B cell (primary cell): ENCODE measurements at regions not wholly inside any gene's neighbourhood (a gene's known extent, or its start where the extent isn't known, plus 50 kb on each side); places are given as distances from the start of the nearest gene placed in this dataset.

ENCODE experiments used
- ATAC-seq: fragments of 200-7000 bp; cut with Tn5 transposase; one replicate; pipeline ENCODE4 v1.10.0; 2021; ENCODE audit warnings: low read depth, mild to moderate bottlenecking, moderate number of reproducible peaks, moderate library complexity
- CTCF ChIA-PET: fragments of 350-600 bp; sonication (Branson Sonifier 250); formaldehyde crosslinking; loops from one replicate; lab custom pipeline; 2021; ENCODE audit warnings: antibody characterized with exemption, inconsistent platforms; lab: Charles Lee
- POLR2A ChIA-PET: fragments of 350-600 bp; sonication (Branson Sonifier 250); formaldehyde crosslinking; loops from one replicate; lab custom pipeline; 2021; ENCODE audit warnings: antibody characterized with exemption; lab: Charles Lee
- DNase-seq: peaks from one replicate; pipeline ENCODE4 v3.0.0; 2013
- H2AFZ ChIP-seq: 2 replicates; pipeline ENCODE4 v1.6.1; 2012; ENCODE audit warnings: mild to moderate bottlenecking, low read depth, low read length; ENCODE audit not compliant: insufficient read depth, poor library complexity, severe bottlenecking
- H3K27ac ChIP-seq, 2 donors: 1 replicate in 1 of 2; 2 replicates in 1 of 2; pipeline ENCODE4 v1.5.1; 2012 to 2013; ENCODE audit warnings: low read length in 2 of 2, mild to moderate bottlenecking in 2 of 2, moderate library complexity in 1 of 2
- H3K27me3 ChIP-seq, 4 experiments: fragments of 200-600 bp in 1 of 4; sonication (generic) in 1 of 4; replicated peaks in 1 of 4; 1 replicate in 2 of 4; 2 replicates in 2 of 4; pipeline versions ENCODE4 v1.6.1 to v1.7.0; 2013 to 2016; ENCODE audit warnings: low read length in 3 of 4, mild to moderate bottlenecking in 2 of 4, mixed read lengths in 1 of 4, moderate library complexity in 1 of 4; ENCODE audit not compliant: insufficient read depth in 4 of 4, control insufficient read depth in 3 of 4; ENCODE audit errors: control extremely low read depth in 1 of 4
- H3K36me3 ChIP-seq, 2 experiments: replicated peaks in 1 of 2; 1 replicate in 1 of 2; 2 replicates in 1 of 2; pipeline versions ENCODE4 v1.6.1 to v1.7.1; 2013; ENCODE audit warnings: low read length in 1 of 2; ENCODE audit not compliant: insufficient read depth in 2 of 2, control insufficient read depth in 1 of 2; ENCODE audit errors: control extremely low read depth in 1 of 2, extremely low read depth in 1 of 2
- H3K4me1 ChIP-seq, 2 donors: fragments of 200-600 bp in 1 of 2; sonication (generic) in 1 of 2; 1 replicate in 1 of 2; 2 replicates in 1 of 2; pipeline versions ENCODE4 v1.5.1 to v1.6.1; 2013 to 2017; ENCODE audit warnings: low read length in 2 of 2; ENCODE audit not compliant: control insufficient read depth in 2 of 2, insufficient read depth in 2 of 2
- H3K4me2 ChIP-seq: replicated peaks from 2 replicates; pipeline ENCODE3; 2012; ENCODE audit warnings: mild to moderate bottlenecking, low read depth, low read length; ENCODE audit not compliant: poor library complexity, severe bottlenecking
- H3K4me3 ChIP-seq, 5 experiments: fragments of 200-600 bp in 1 of 5; sonication (generic) in 1 of 5; 1 replicate in 3 of 5; 2 replicates in 2 of 5; pipeline versions ENCODE4 v1.5.1 to v1.7.0; 2011 to 2016; ENCODE audit warnings: low read length in 4 of 5, mild to moderate bottlenecking in 4 of 5, low read depth in 2 of 5, control low read depth in 1 of 5, moderate library complexity in 1 of 5; ENCODE audit not compliant: insufficient read depth in 1 of 5; ENCODE audit errors: control extremely low read depth in 1 of 5, extremely low read depth in 1 of 5
- H3K79me2 ChIP-seq: fragments of 200-600 bp; sonication (generic); one replicate; pipeline ENCODE4 v1.6.0; 2016; ENCODE audit warnings: low read length; ENCODE audit not compliant: control insufficient read depth, insufficient read depth
- H3K9ac ChIP-seq: fragments of 200-600 bp; sonication (generic); 2 replicates; pipeline ENCODE4 v1.6.1; 2017; ENCODE audit warnings: mild to moderate bottlenecking, low read length, moderate library complexity
- H3K9me3 ChIP-seq, 3 donors: one replicate each; pipeline versions ENCODE4 v1.6.1 to v1.7.1; 2013; ENCODE audit warnings: low read length in 2 of 3; ENCODE audit not compliant: control insufficient read depth in 2 of 3, insufficient read depth in 1 of 3; ENCODE audit errors: control extremely low read depth in 1 of 3
- H4K20me1 ChIP-seq: 2 replicates; pipeline ENCODE4 v1.6.0; 2012; ENCODE audit warnings: mild to moderate bottlenecking, low read length; ENCODE audit not compliant: insufficient read depth, control insufficient read depth, poor library complexity, severe bottlenecking
- H3K27ac Mint-ChIP-seq: one replicate; pipeline ENCODE4 v1.8.0; 2021; ENCODE audit warnings: mixed read lengths
- H3K27me3 Mint-ChIP-seq: one replicate; pipeline ENCODE4 v1.8.0; 2021; ENCODE audit warnings: mixed read lengths
- H3K4me1 Mint-ChIP-seq: one replicate; pipeline ENCODE4 v1.8.0; 2021; ENCODE audit warnings: mixed read lengths
- H3K4me3 Mint-ChIP-seq: one replicate; pipeline ENCODE4 v1.8.0; 2021; ENCODE audit warnings: mixed read lengths
- H3K9me3 Mint-ChIP-seq: one replicate; pipeline ENCODE4 v1.8.0; 2022; ENCODE audit warnings: mixed read lengths; ENCODE audit not compliant: insufficient read depth
- CTCF ChIP-seq: fragments of 200-600 bp; IDR thresholded peaks from one replicate; pipeline ENCODE4 v1.8.0; 2022; ENCODE audit warnings: antibody characterized with exemption, mild to moderate bottlenecking
- EZH2 ChIP-seq: IDR thresholded peaks from 2 replicates; pipeline ENCODE4 v1.6.1; 2012; ENCODE audit warnings: borderline replicate concordance, low read depth, mild to moderate bottlenecking, moderate library complexity, low read length; ENCODE audit not compliant: insufficient read depth, poor library complexity, severe bottlenecking
- WGBS: methylation state at CpG from one replicate; pipeline ENCODE4 v1.1.5; 2013; ENCODE audit warnings: missing lambda C conversion rate; ENCODE audit not compliant: insufficient coverage; 5-methylcytosine and 5-hydroxymethylcytosine counted together
- intact Hi-C: fragments of 100-400 bp; cut with micrococcal nuclease; formaldehyde crosslinking; loops from one replicate; pipeline ENCODE4 v1.10.0; 2022

- DNase-seq (no peak), ATAC-seq (no peak)
- Histone ChIP-seq H3K4me2 (no peak overlapping the region), H3K9me3 (no peaks in the 10 kb centered on the region), H3K4me1 (no peaks in the 10 kb centered on the region), H3K36me3 (no peaks in the 10 kb centered on the region), H2AFZ (no peak overlapping the region), H3K79me2 (no peaks in the 10 kb centered on the region), H3K9ac (no peak overlapping the region), H3K27ac (no peak overlapping the region), H3K27me3 (peaks cover 0 to 3% (median under 1%) of the 10 kb centered on the region in 4 experiments), H3K4me3 (no peak overlapping the region), H4K20me1 (no peaks in the 10 kb centered on the region)
- 92% methylated on average over 1 of the region's 1 CpG for WGBS
- H3K9me3 Mint-ChIP-seq: no peaks in the 10 kb centered on the region
- TF ChIP-seq CTCF: no peak
- TF ChIP-seq EZH2: no peak
- H3K27me3 Mint-ChIP-seq: no peaks in the 10 kb centered on the region
- no peaks in the 10 kb centered on the region for H3K4me1 Mint-ChIP-seq
- no peak overlapping the region for H3K27ac Mint-ChIP-seq
- POLR2A ChIA-PET: no interaction called here
- intact Hi-C loops: no loop called here
- H3K4me3 Mint-ChIP-seq: no peak overlapping the region
- CTCF ChIA-PET: interaction anchor here (0.8 kb wide), 1 partner anchor 11 kb away, joined by 3 read pairs; no protein-coding TSS in a partner anchor
These were observed 117.8 kb upstream of the ACP3 start for GRCh38 chr3:132199451-132199850.

- CTCF ChIA-PET: no interaction called here
- Histone ChIP-seq H3K9ac (no peak overlapping the region), H3K79me2 (no peaks in the 10 kb centered on the region), H3K4me2 (no peak overlapping the region), H2AFZ (no peak overlapping the region), H4K20me1 (no peaks in the 10 kb centered on the region), H3K27me3 (peaks cover 0 to 2% (median 0%) of the 10 kb centered on the region in 4 experiments), H3K9me3 (no peaks in the 10 kb centered on the region), H3K4me3 (no peak overlapping the region), H3K27ac (no peak overlapping the region), H3K36me3 (no peaks in the 10 kb centered on the region), H3K4me1 (no peaks in the 10 kb centered on the region)
- Mint-ChIP-seq H3K4me1 (no peaks in the 10 kb centered on the region), H3K9me3 (no peaks in the 10 kb centered on the region), H3K4me3 (no peak overlapping the region), H3K27ac (no peak overlapping the region), H3K27me3 (no peaks in the 10 kb centered on the region)
- intact Hi-C loops: no loop called here
- TF ChIP-seq CTCF: no peak
- no peak for TF ChIP-seq EZH2
- WGBS: 100% methylated on average over 3 of the region's 3 CpGs
- no peak for DNase-seq
- POLR2A ChIA-PET: no interaction called here
- no peak for ATAC-seq
These were observed 114.6 kb upstream of the ACP3 start for GRCh38 chr3:132202586-132202985.
